ENCODE measurements at regions not wholly inside any gene's neighbourhood (a gene's known extent, or its start where the extent isn't known, plus 50 kb on each side); places are given as distances from the start of the nearest gene placed in this dataset.
A peak's percentile ranks its signal among the peaks of the same experiment; 100 is the strongest.

- Histone ChIP-seq H3F3A (replicated peaks; ENCODE audit: insufficient read depth) (peaks cover 3% of the 10 kb centered on the region), H3K36me3 (replicated peaks in 1 of 2; ENCODE audit: control insufficient read depth in 1 of 2, insufficient read depth in 2 of 2, low read length in 1 of 2) (no peaks in the 10 kb centered on the region), H3K4me3 (ENCODE audit: low read depth in 2 of 2, low read length in 1 of 2) (no peak overlapping the region), H3K4me1 (ENCODE audit: control insufficient read depth in 1 of 2, insufficient read depth in 2 of 2, low read depth in 1 of 2, low read length in 1 of 2) (peaks cover 0 to 10% of the 10 kb centered on the region in 2 experiments; a peak in 1 of 4 replicates), H3K9me3 (no peaks in the 10 kb centered on the region), H3K4me2 (no peak overlapping the region), H3K9ac (no peak overlapping the region), H3K27ac (ENCODE audit: low read depth in 2 of 2, low read length in 1 of 2) (peak overlapping the region in 1 of 2 experiments; percentile 79; a peak in 1 of 4 replicates), H3K79me2 (ENCODE audit: insufficient read depth) (no peaks in the 10 kb centered on the region), H4K20me1 (ENCODE audit: insufficient read depth) (no peaks in the 10 kb centered on the region), H2AFZ (ENCODE audit: low read depth) (no peak overlapping the region), H3K9me2 (no peaks in the 10 kb centered on the region), H3K27me3 (ENCODE audit: insufficient read depth) (no peaks in the 10 kb centered on the region)
- ChIA-PET POLR2A (no interaction called here), CTCF (interaction anchor here (0.9 kb wide), 1 partner anchor 30 kb away, joined by 3 read pairs; no protein-coding TSS in a partner anchor)
- no peak for DNase-seq
- WGBS (ENCODE audit: low lambda C conversion rate): 7% methylated on average over 6 of the region's 6 CpGs
- TF ChIP-seq RAD21 (IDR thresholded peaks at IDR 0.05; ENCODE audit: low read length) (no peak), TCF12 (IDR thresholded peaks at IDR 0.05) (no peak), ELF1 (IDR thresholded peaks at IDR 0.05) (no peak), POLR2AphosphoS5 (IDR thresholded peaks at IDR 0.05; ENCODE audit: low read depth, low read length) (no peak), MEF2A (IDR thresholded peaks at IDR 0.05; ENCODE audit: borderline replicate concordance, low read depth) (no peak), MAX (IDR thresholded peaks at IDR 0.05; ENCODE audit: low read depth) (no peak), FOXJ3 (CRISPR knock-in tag; IDR thresholded peaks at IDR 0.05) (no peak), NRF1 (IDR thresholded peaks at IDR 0.05; ENCODE audit: low read depth, low read length) (no peak)
Observed at GRCh38 chr7:113804475-113805095, 114.2 kb downstream of the PPP1R3A start.

- DNase-seq: no peak
- peaks cover 0 to 12% of the 10 kb centered on the region in 2 experiments; a peak in 2 of 4 replicates for H3K4me1 ChIP-seq (ENCODE audit: control insufficient read depth in 1 of 2, insufficient read depth in 2 of 2, low read depth in 1 of 2, low read length in 1 of 2)
- no peak overlapping the region for H2AFZ ChIP-seq (ENCODE audit: low read depth)
- H3K9me3 ChIP-seq: no peaks in the 10 kb centered on the region
- no peaks in the 10 kb centered on the region for H4K20me1 ChIP-seq (ENCODE audit: insufficient read depth)
- H3K79me2 ChIP-seq (ENCODE audit: insufficient read depth): no peaks in the 10 kb centered on the region
- H3K36me3 ChIP-seq (replicated peaks in 1 of 2; ENCODE audit: control insufficient read depth in 1 of 2, insufficient read depth in 2 of 2, low read length in 1 of 2): no peaks in the 10 kb centered on the region
- no peak for TF ChIP-seq SIN3A (IDR thresholded peaks at IDR 0.05; ENCODE audit: borderline replicate concordance, low read depth, low read length)
- TF ChIP-seq PBX3 (IDR thresholded peaks at IDR 0.05): no peak
- no peak for TF ChIP-seq CTCF (IDR thresholded peaks at IDR 0.05)
- TF ChIP-seq RCOR1 (IDR thresholded peaks at IDR 0.05; ENCODE audit: low read length): no peak
- H3F3A ChIP-seq (replicated peaks; ENCODE audit: insufficient read depth): peaks cover 19% of the 10 kb centered on the region
- H3K4me3 ChIP-seq (ENCODE audit: low read depth in 2 of 2, low read length in 1 of 2): no peak overlapping the region
- CTCF ChIA-PET: interaction anchor here (1.6 kb wide), 1 partner anchor 27 kb away, joined by 3 read pairs; no protein-coding TSS in a partner anchor
- H3K4me2 ChIP-seq: no peak overlapping the region
- no peak overlapping the region for H3K27ac ChIP-seq (ENCODE audit: low read depth in 2 of 2, low read length in 1 of 2)
- no peaks in the 10 kb centered on the region for H3K9me2 ChIP-seq
- no peak overlapping the region for H3K9ac ChIP-seq
- no peaks in the 10 kb centered on the region for H3K27me3 ChIP-seq (ENCODE audit: insufficient read depth)
- POLR2A ChIA-PET: no interaction called here
- WGBS (ENCODE audit: low lambda C conversion rate): 3% methylated on average over 1 of the region's 1 CpG
Observed at GRCh38 chr7:113801751-113802150, 117.1 kb downstream of the PPP1R3A start.
